HEK293T (cell line): ENCODE measurements at regions not wholly inside any gene's neighbourhood (a gene's known extent, or its start where the extent isn't known, plus 50 kb on each side); places are given as distances from the start of the nearest gene placed in this dataset.

Source experiments
- CTBP1 ChIP-seq: fragments of 450-650 bp; IDR thresholded peaks from 2 replicates; pipeline ENCODE4 v1.6.1; 2016; ENCODE audit warnings: borderline replicate concordance
- ELF4 ChIP-seq: fragments of 450-650 bp; IDR thresholded peaks from 2 replicates; pipeline ENCODE4 v1.6.1; 2017; ENCODE audit warnings: antibody characterized with exemption
- FOXA1 ChIP-seq: fragments of 450-650 bp; IDR thresholded peaks from 2 replicates; pipeline ENCODE4 v1.6.1; 2016; ENCODE audit warnings: mild to moderate bottlenecking
- FOXK2 ChIP-seq: fragments of 450-650 bp; IDR thresholded peaks from 2 replicates; pipeline ENCODE4 v1.6.1; 2016; ENCODE audit warnings: mild to moderate bottlenecking
- HDGF ChIP-seq: fragments of 450-650 bp; IDR thresholded peaks from 2 replicates; pipeline ENCODE4 v1.6.1; 2017; ENCODE audit warnings: antibody characterized with exemption, borderline replicate concordance
- SP1 ChIP-seq: fragments of 450-650 bp; IDR thresholded peaks from 2 replicates; pipeline ENCODE4 v1.6.1; 2017
- SUZ12 ChIP-seq: fragments of 450-650 bp; IDR thresholded peaks from 2 replicates; pipeline ENCODE4 v1.6.1; 2016; ENCODE audit warnings: mild to moderate bottlenecking
- TF ChIP-seq, protein P1 (sequence below): fragments of 450-650 bp; IDR thresholded peaks from 2 replicates; pipeline ENCODE4 v1.6.1; 2016

DNA sequence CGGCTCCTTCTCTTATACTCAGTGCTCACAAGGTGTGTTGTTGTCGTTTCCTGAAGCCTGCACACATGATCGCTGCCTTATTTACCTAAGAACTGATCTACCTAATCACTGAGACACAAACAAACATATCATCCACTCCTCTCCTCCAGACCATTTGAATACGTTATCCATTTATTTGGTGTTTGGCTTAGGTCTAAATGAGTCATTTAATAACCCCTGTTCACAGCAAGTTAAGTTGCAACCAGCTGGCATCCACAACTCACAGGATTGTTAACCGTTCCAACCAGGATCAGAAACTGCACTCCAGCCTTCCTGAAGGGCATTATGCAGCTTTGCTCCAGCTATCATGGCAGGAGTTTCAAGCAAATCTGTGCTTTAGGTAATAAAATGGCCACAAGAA is 511.1 kb upstream of the MAP3K7 start:
- TF ChIP-seq HDGF: no peak
- TF ChIP-seq FOXK2: no peak
- TF ChIP-seq, protein P1, sequence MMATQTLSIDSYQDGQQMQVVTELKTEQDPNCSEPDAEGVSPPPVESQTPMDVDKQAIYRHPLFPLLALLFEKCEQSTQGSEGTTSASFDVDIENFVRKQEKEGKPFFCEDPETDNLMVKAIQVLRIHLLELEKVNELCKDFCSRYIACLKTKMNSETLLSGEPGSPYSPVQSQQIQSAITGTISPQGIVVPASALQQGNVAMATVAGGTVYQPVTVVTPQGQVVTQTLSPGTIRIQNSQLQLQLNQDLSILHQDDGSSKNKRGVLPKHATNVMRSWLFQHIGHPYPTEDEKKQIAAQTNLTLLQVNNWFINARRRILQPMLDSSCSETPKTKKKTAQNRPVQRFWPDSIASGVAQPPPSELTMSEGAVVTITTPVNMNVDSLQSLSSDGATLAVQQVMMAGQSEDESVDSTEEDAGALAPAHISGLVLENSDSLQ: no peak
- no peak for TF ChIP-seq SP1
- no peak for TF ChIP-seq SUZ12
- no peak for TF ChIP-seq ELF4
- TF ChIP-seq CTBP1: no peak
- TF ChIP-seq FOXA1: no peak
